WTC11 (cell line): ENCODE measurements at regions not wholly inside any gene's neighbourhood (a gene's known extent, or its start where the extent isn't known, plus 50 kb on each side); places are given as distances from the start of the nearest gene placed in this dataset.

Experiments
- CREB1 ChIP-seq: sonication (generic); formaldehyde crosslinking; IDR thresholded peaks from 2 replicates; pipeline ENCODE4 v1.8.0; 2023; ENCODE audit warnings: mild to moderate bottlenecking, missing genetic modification reagents
- MXD4 ChIP-seq: fragments of 250-450 bp; sonication (Bioruptor Pico); IDR thresholded peaks from 2 replicates; pipeline ENCODE4 v1.8.0; 2021; ENCODE audit warnings: mild to moderate bottlenecking, moderate library complexity, borderline replicate concordance
- ZNF232 ChIP-seq: sonication (generic); formaldehyde crosslinking; IDR thresholded peaks from 2 replicates; pipeline ENCODE4 v1.8.0; 2022; ENCODE audit warnings: mild to moderate bottlenecking, missing genetic modification reagents

GRCh38 chr1:95734560-95734959 is 500.6 kb downstream of the RWDD3 start:
- TF ChIP-seq ZNF232 (CRISPR knock-in tag): no peak
- TF ChIP-seq MXD4 (CRISPR knock-in tag): no peak
- TF ChIP-seq CREB1: no peak
